ENCODE measurements at regions not wholly inside any gene's neighbourhood (a gene's known extent, or its start where the extent isn't known, plus 50 kb on each side); places are given as distances from the start of the nearest gene placed in this dataset.
"Not testable (repeated sequence)": the region's sequence is repeated elsewhere in the genome, so short reads cannot be mapped to it uniquely, and the experiment has no call there.

- Histone ChIP-seq H3K4me1 (ENCODE audit: control insufficient read depth in 1 of 2, insufficient read depth in 2 of 2, low read length in 2 of 2) (peaks cover 7% of the 10 kb centered on the region in 2 experiments), H3K9ac (ENCODE audit: low read length) (no peak overlapping the region), H3K27ac (ENCODE audit: low read depth, low read length) (no peak overlapping the region), H3K79me2 (ENCODE audit: insufficient read depth, low read length) (no peaks in the 10 kb centered on the region), H2AFZ (ENCODE audit: low read depth, low read length, poor library complexity, severe bottlenecking) (peak overlapping the region; percentile 61), H4K20me1 (ENCODE audit: insufficient read depth) (no peaks in the 10 kb centered on the region), H3K36me3 (ENCODE audit: control insufficient read depth in 1 of 2, insufficient read depth in 2 of 2, low read length in 2 of 2) (no peaks in the 10 kb centered on the region), H3K9me3 (ENCODE audit: control insufficient read depth in 1 of 2, insufficient read depth in 1 of 2, low read depth in 1 of 2, low read length in 2 of 2) (no peaks in the 10 kb centered on the region), H3K4me2 (ENCODE audit: low read length) (peak overlapping the region; percentile 37), H3K4me3 (replicated peaks in 1 of 2; ENCODE audit: low read depth in 1 of 2, low read length in 2 of 2) (no peak overlapping the region), H3K9me2 (ENCODE audit: insufficient read depth) (no peaks in the 10 kb centered on the region), H3K27me3 (ENCODE audit: insufficient read depth, low read length) (no peaks in the 10 kb centered on the region)
- CTCF ChIA-PET, result interaction anchor here (0.5 kb wide), 1 partner anchor 246 kb away, joined by 3 read pairs; no protein-coding TSS in a partner anchor
- no TSS peak for BruUV-seq (replicated peaks)
- peak; percentile 39; the same call in 1 of the 2 replicates for ATAC-seq
- RAD21 ChIA-PET (ENCODE audit: low non-redundant PET in 1 of 2, low total read pairs in 2 of 2, uncharacterized antibody in 2 of 2, unreplicated experiment in 2 of 2), result interaction anchor here in 1 of 2 experiments (0.7 kb wide), 1 partner anchor 189 kb away, joined by 4 read pairs; no protein-coding TSS in a partner anchor
- POLR2A ChIA-PET, result no interaction called here
- no peak for DNase-seq (ENCODE audit: low read depth, low spot score)
- 0 out of 2 replicates have a peak, but pooled peaks have one; percentile 19 for TF ChIP-seq CBX3 (IDR thresholded peaks at IDR 0.05; ENCODE audit: low read depth)
- no peak for TF ChIP-seq SIN3A (IDR thresholded peaks at IDR 0.05; ENCODE audit: low read depth)
- intact Hi-C loops (cut with micrococcal nuclease), result no loop called here
These were observed 136.0 kb downstream of the CUL2 start for GRCh38 chr10:34954142-34954541.

GRCh38 chr10:34951263-34951887, 136.3 kb upstream of the PARD3 start:
- H3K27ac ChIP-seq (ENCODE audit: low read depth, low read length); BruUV-seq (replicated peaks); H3K36me3 ChIP-seq (ENCODE audit: control insufficient read depth in 1 of 2, insufficient read depth in 2 of 2, low read length in 2 of 2); H2AFZ ChIP-seq (ENCODE audit: low read depth, low read length, poor library complexity, severe bottlenecking); H3K9me3 ChIP-seq (ENCODE audit: control insufficient read depth in 1 of 2, insufficient read depth in 1 of 2, low read depth in 1 of 2, low read length in 2 of 2); H3K4me1 ChIP-seq (ENCODE audit: control insufficient read depth in 1 of 2, insufficient read depth in 2 of 2, low read length in 2 of 2); H3K79me2 ChIP-seq (ENCODE audit: insufficient read depth, low read length); H3K9ac ChIP-seq (ENCODE audit: low read length); H3K27me3 ChIP-seq (ENCODE audit: insufficient read depth, low read length); H3K4me3 ChIP-seq (replicated peaks in 1 of 2; ENCODE audit: low read depth in 1 of 2, low read length in 2 of 2); DNase-seq (ENCODE audit: low read depth, low spot score); H4K20me1 ChIP-seq (ENCODE audit: insufficient read depth); intact Hi-C loops (cut with micrococcal nuclease); ATAC-seq; H3K4me2 ChIP-seq (ENCODE audit: low read length); H3K9me2 ChIP-seq (ENCODE audit: insufficient read depth); RAD21 ChIA-PET (ENCODE audit: low non-redundant PET in 1 of 2, low total read pairs in 2 of 2, uncharacterized antibody in 2 of 2, unreplicated experiment in 2 of 2); POLR2A ChIA-PET: not testable (repeated sequence)
- CTCF ChIA-PET, result interaction anchor here (1.1 kb wide), 1 partner anchor 14 kb away, joined by 4 read pairs; no protein-coding TSS in a partner anchor

GRCh38 chr10:34945951-34946522, 130.9 kb upstream of the PARD3 start:
- H3K27ac ChIP-seq (ENCODE audit: low read depth, low read length); H3K9ac ChIP-seq (ENCODE audit: low read length); intact Hi-C loops (cut with micrococcal nuclease); RAD21 ChIA-PET (ENCODE audit: low non-redundant PET in 1 of 2, low total read pairs in 2 of 2, uncharacterized antibody in 2 of 2, unreplicated experiment in 2 of 2); CTCF ChIA-PET; H3K4me1 ChIP-seq (ENCODE audit: control insufficient read depth in 1 of 2, insufficient read depth in 2 of 2, low read length in 2 of 2); H3K79me2 ChIP-seq (ENCODE audit: insufficient read depth, low read length); BruUV-seq (replicated peaks); H3K4me2 ChIP-seq (ENCODE audit: low read length); H3K4me3 ChIP-seq (replicated peaks in 1 of 2; ENCODE audit: low read depth in 1 of 2, low read length in 2 of 2); H3K9me3 ChIP-seq (ENCODE audit: control insufficient read depth in 1 of 2, insufficient read depth in 1 of 2, low read depth in 1 of 2, low read length in 2 of 2); H3K36me3 ChIP-seq (ENCODE audit: control insufficient read depth in 1 of 2, insufficient read depth in 2 of 2, low read length in 2 of 2); H3K9me2 ChIP-seq (ENCODE audit: insufficient read depth); H3K27me3 ChIP-seq (ENCODE audit: insufficient read depth, low read length); DNase-seq (ENCODE audit: low read depth, low spot score); ATAC-seq; H4K20me1 ChIP-seq (ENCODE audit: insufficient read depth); POLR2A ChIA-PET; H2AFZ ChIP-seq (ENCODE audit: low read depth, low read length, poor library complexity, severe bottlenecking): not testable (repeated sequence)
